HL-60 (cell line): ENCODE measurements at regions not wholly inside any gene's neighbourhood (a gene's known extent, or its start where the extent isn't known, plus 50 kb on each side); places are given as distances from the start of the nearest gene placed in this dataset.

Experiments
- DNase-seq, 2 experiments: peaks; one replicate each; pipeline ENCODE4 v3.0.0-alpha.2; 2010 to 2020; ENCODE audit warnings: low read depth in 1 of 2, low spot score in 1 of 2
- H3K27ac ChIP-seq: fragments of 250-450 bp; sonication (Bioruptor Pico); replicated peaks from 2 replicates; pipeline ENCODE4 v1.5.1; 2020; ENCODE audit warnings: mild to moderate bottlenecking, moderate library complexity
- H3K27me3 ChIP-seq: fragments of 250-450 bp; sonication (Bioruptor Pico); 2 replicates; pipeline ENCODE4 v1.5.1; 2021; ENCODE audit warnings: mild to moderate bottlenecking, moderate library complexity; ENCODE audit not compliant: insufficient read depth, poor library complexity, severe bottlenecking
- H3K4me3 ChIP-seq: replicated peaks from 2 replicates; pipeline ENCODE4 v1.5.1; 2011; ENCODE audit warnings: mild to moderate bottlenecking, control low read depth, low read length; ENCODE audit not compliant: insufficient read depth
- CTCF ChIP-seq: IDR thresholded peaks from one replicate; pipeline ENCODE4 v1.5.1; 2011; ENCODE audit warnings: low read length, control low read depth, inconsistent platforms; ENCODE audit not compliant: insufficient read depth
- GABPA ChIP-seq: IDR thresholded peaks from 2 replicates; pipeline ENCODE4 v1.6.1; 2012; ENCODE audit warnings: low read depth
- POLR2AphosphoS5 ChIP-seq: IDR thresholded peaks from 2 replicates; pipeline ENCODE4 v1.6.1; 2012; ENCODE audit warnings: low read depth
- REST ChIP-seq: IDR thresholded peaks from 2 replicates; pipeline ENCODE4 v1.6.1; 2012; ENCODE audit warnings: low read depth; ENCODE audit not compliant: insufficient replicate concordance
- SPI1 ChIP-seq: IDR thresholded peaks from 2 replicates; pipeline ENCODE4 v1.6.1; 2012; ENCODE audit warnings: low read depth, mild to moderate bottlenecking, borderline replicate concordance

GRCh38 chr4:134298313-134298712 lies 96.7 kb upstream of the PABPC4L start:
- no peak overlapping the region for H3K27ac ChIP-seq
- no peaks in the 10 kb centered on the region for H3K27me3 ChIP-seq
- TF ChIP-seq POLR2AphosphoS5 (no peak), REST (no peak), SPI1 (no peak), GABPA (no peak), CTCF (no peak)
- DNase-seq: no peak
- H3K4me3 ChIP-seq: no peak overlapping the region

- no peak for DNase-seq
- no peak overlapping the region for H3K27ac ChIP-seq
- no peaks in the 10 kb centered on the region for H3K27me3 ChIP-seq
- TF ChIP-seq REST (no peak), POLR2AphosphoS5 (no peak), GABPA (no peak), CTCF (no peak), SPI1 (no peak)
- no peak overlapping the region for H3K4me3 ChIP-seq
Measured at GRCh38 chr4:134297765-134298164, 96.2 kb upstream of the PABPC4L start.

- Histone ChIP-seq H3K4me3 (no peak overlapping the region), H3K27me3 (no peaks in the 10 kb centered on the region), H3K27ac (no peak overlapping the region)
- no peak for DNase-seq
- TF ChIP-seq SPI1 (no peak), CTCF (no peak), REST (no peak), POLR2AphosphoS5 (no peak)
Measured at GRCh38 chr4:134282680-134283079, 81.1 kb upstream of the PABPC4L start.
